HUDEP-2 (cell line): ENCODE measurements at regions not wholly inside any gene's neighbourhood (a gene's known extent, or its start where the extent isn't known, plus 50 kb on each side); places are given as distances from the start of the nearest gene placed in this dataset.

ENCODE experiments used
- DNase-seq, 76 experiments: peaks; one replicate each; lab custom pipeline; 2025; ENCODE audit not compliant: unreplicated experiment in 76 of 76; lab: John Stamatoyannopoulos, UW

GRCh38 chr12:3972576-3972975 lies 99.4 kb upstream of the PARP11 start:
- DNase-seq, result no peak

DNA sequence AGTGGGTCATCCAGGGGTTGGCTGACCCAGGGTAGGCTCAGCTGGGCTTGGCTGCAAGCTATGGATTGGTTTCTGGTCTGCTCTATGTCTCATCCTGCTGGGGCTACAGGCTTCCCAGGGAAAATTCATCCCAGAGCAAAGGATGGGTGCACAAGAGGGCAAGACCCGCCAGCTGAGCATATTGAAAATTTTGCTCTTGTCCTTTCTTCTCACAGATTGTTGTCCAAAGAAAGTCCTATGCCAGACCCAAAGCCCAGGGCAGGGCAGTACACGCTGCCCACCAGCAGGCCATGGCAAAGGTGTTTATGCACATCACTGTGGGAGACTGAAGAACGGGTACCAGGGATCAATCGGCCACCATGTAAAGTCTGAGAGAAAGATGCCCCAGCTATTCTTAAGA lies 95.3 kb upstream of the PARP11 start:
- no peak for DNase-seq

GRCh38 chr12:3967556-3968160 lies 94.5 kb upstream of the PARP11 start:
- no peak for DNase-seq

- DNase-seq, result no peak
These were observed 93.2 kb upstream of the PARP11 start for GRCh38 chr12:3966376-3966775.

GRCh38 chr12:3965046-3965445 lies 91.8 kb upstream of the PARP11 start:
- no peak for DNase-seq

- peak in 1 of 76 experiments; percentile 3 for DNase-seq
These were observed 91.2 kb upstream of the PARP11 start for GRCh38 chr12:3964439-3964838.

GRCh38 chr12:3962631-3963483 lies 89.7 kb upstream of the PARP11 start:
- DNase-seq, result peak in 37 of 76 experiments; percentile 1 to 51 (median 17)

DNA sequence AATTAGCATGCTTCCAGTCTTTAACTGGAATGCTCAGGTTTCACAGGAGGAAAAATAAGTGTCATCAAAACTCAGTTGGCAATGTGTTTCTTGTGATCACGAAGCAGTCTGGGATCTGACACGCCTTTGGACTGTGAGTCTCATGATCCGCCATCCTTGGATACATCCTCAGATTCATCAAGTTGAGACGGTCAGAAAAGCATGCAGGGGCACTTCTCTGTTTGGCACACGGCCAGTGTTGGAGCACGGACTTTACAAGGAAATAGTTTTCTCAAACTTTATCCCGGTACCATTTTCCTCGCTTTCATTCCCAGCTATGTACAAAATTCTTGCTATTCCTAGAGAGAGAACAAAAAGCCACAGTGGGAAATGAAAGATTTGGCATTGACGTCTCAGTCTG lies 88.4 kb upstream of the PARP11 start:
- no peak for DNase-seq

DNA sequence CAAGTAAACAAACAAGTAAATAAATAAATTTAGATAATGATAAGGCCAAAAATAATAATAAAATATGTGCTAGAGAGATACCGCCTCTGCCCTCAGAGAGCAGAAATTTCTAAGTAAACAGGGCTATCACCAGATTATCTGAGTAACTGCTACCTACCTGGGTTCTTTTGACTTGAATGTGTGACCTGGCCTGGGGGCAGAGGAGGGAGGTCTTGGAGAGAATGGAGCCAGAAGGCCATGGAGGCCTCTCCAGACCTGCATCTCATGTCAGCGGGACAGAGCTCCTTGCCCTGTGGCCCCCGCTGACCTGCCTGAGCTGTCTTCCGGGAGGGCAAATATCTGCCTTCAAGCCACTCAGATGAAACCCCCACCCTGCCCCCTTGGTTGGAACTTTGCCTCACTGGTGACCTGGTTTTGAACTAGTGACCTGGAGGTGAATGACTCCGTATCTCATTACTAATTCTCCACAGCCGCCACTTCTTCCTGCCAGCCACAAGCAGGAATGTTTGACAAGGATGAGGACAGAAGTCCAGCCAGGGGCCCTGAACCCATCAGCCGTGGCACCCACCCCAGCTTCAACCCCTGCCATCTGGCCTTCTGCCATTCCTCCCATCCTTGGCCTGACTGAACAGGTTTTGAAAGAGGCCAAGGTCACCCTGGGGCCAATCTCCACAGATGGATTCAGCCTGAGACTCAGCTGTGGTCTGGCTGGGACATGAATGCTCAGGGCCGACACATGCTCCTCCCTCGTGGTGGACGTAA lies 86.8 kb upstream of the PARP11 start:
- DNase-seq, result no peak

- no peak for DNase-seq
These were observed 85.3 kb upstream of the PARP11 start for GRCh38 chr12:3958534-3958933.

- DNase-seq, result no peak
These were observed 78.4 kb upstream of the PARP11 start for GRCh38 chr12:3951380-3952135.

GRCh38 chr12:3950714-3951320 lies 77.6 kb upstream of the PARP11 start:
- no peak for DNase-seq

DNA sequence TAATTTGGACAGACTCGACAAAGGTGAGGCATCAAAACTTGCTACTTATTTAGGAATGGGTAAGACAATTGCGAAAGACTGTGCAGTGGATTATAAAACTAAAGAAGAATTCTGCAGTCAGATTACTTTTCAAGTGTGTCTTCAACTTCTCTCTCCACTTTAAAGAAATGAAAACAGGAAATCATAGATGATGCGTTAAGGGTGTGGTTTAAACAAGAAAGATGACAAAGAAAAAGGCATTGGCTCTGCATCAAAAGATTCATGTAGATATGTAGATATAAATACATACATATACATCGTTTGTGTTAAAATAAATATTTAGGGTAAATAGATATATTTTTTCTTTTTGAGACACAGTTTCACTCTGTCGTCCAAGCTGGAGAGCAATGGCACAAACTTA lies 74.6 kb upstream of the PARP11 start:
- no peak for DNase-seq

- no peak for DNase-seq
These were observed 72.5 kb upstream of the PARP11 start for GRCh38 chr12:3945671-3946070.

DNA sequence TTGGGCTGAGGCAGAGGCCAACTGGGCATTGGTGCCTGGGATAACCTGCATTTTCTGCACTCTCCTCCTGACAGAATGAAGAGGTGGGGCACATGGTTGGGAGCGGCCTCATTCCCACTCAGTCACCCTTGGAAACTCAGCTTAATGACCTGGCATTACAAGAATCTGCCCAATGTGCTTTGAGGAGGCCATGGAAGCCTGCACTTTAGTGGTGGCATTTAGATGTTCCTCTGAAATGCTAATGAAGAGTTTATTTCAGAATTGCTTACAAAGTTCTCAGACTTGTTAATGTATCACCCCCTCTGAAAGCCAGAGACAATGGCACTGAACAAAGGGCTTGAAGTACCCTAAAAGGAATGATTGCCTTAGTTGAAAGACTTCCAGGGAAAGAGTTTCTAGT lies 71.4 kb upstream of the PARP11 start:
- no peak for DNase-seq

DNA sequence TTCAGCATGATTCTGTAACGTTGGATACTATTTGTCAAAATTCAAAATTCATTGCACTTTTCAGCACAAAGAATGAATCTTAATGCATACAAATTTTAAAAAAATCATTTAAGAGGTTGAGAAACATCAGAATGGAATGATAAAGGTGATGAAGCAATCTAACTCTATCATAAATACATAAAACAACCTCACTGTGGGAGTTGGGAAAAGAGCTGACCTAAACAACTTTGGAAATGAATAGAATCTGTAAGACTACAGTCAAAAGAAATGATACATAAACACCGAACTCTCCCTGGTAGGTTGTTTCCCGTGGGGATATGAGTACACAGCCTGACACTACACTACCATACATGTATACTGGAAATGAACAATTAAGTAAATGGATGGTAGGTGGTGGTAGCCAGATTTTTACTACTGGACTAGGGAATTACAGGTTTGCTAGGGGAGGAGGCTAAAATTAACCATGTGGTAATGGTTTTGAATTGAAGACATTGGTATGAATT lies 64.9 kb upstream of the PARP11 start:
- no peak for DNase-seq

GRCh38 chr12:3935078-3935477 lies 61.9 kb upstream of the PARP11 start:
- DNase-seq, result no peak

- DNase-seq, result no peak
These were observed 60.6 kb upstream of the PARP11 start for GRCh38 chr12:3933819-3934192.

DNA sequence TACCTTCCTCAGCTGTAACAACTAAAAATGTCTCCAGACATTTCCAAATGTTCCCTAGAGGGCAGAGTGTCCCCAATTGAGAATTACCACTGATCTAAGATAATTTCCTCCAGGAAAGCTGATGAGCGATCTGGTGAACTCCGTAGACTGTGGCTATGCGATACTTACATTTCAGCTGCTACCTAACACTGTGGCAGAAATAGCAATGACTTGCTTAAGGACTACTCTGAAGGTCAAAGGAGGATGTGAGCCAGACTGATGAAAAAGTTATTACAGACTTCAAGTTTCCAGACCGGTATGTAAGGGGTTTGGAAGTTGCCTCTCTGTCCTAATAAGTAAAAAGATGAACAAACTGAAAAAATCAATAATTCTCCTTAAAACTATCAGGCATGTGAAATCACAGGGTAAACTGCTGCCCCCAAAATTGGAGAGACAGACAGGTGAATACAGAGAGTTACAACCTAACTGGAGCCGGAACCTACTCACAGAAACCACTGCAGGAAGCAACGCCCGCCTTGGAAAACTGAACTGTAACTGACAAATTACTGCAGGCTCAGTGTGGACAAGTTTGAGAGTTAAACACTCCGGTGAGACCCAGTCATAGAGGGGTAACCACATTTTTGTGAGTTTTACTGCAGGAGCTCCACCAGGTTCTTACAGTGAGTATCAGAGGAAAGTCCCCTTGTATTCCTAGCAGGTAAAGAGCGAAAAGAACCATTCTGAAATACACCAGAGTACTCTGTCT lies 60.0 kb upstream of the PARP11 start:
- DNase-seq, result no peak

DNA sequence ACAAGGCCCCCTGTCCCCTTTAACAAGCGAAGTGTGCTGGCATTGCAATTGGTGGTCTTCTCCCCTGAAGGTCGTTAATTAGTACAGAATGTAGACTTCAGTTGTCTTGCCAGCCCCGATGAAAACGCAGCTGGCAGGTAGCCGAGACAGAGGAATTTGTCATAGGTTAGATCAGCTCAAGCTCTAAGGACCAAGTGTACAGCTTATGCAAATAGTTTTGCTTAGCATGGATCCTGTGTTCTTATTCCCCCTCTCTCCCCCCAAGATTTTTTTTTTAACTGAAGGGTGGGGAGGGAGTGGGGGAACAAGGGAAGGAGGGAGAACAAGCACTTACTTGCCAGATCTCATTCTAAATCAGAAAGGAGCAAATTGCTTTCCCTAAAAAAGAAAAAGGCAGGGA lies 58.6 kb upstream of the PARP11 start:
- DNase-seq, result no peak
